ENCODE measurements at regions not wholly inside any gene's neighbourhood (a gene's known extent, or its start where the extent isn't known, plus 50 kb on each side); places are given as distances from the start of the nearest gene placed in this dataset.
"Not testable (repeated sequence)": the region's sequence is repeated elsewhere in the genome, so short reads cannot be mapped to it uniquely, and the experiment has no call there.

GRCh38 chr4:100026066-100026465 is 76.0 kb upstream of the H2AZ1 start:
- no peak for DNase-seq (ENCODE audit: low read depth)

GRCh38 chr4:100023800-100024199 is 73.7 kb upstream of the H2AZ1 start:
- no peak for DNase-seq (ENCODE audit: low read depth)

- no peak for DNase-seq (ENCODE audit: low read depth)
These were observed 72.7 kb upstream of the H2AZ1 start for GRCh38 chr4:100022792-100023222.

- no peak for DNase-seq (ENCODE audit: low read depth)
These were observed 69.7 kb upstream of the H2AZ1 start for GRCh38 chr4:100019821-100020220.

GRCh38 chr4:100017637-100018310 is 67.7 kb upstream of the H2AZ1 start:
- peak; percentile 33 for DNase-seq (ENCODE audit: low read depth)

- peak; percentile 54 for DNase-seq (ENCODE audit: low read depth)
These were observed 66.1 kb upstream of the H2AZ1 start for GRCh38 chr4:100016191-100016590.

GRCh38 chr4:100014616-100015015 is 64.5 kb upstream of the H2AZ1 start:
- peak; percentile 70 for DNase-seq (ENCODE audit: low read depth)

GRCh38 chr4:100009490-100009889 is 59.4 kb upstream of the H2AZ1 start:
- DNase-seq (ENCODE audit: low read depth), result peak; percentile 66

GRCh38 chr4:100008048-100008447 is 58.0 kb upstream of the H2AZ1 start:
- DNase-seq (ENCODE audit: low read depth), result peak; percentile 94

- not testable (repeated sequence) for DNase-seq (ENCODE audit: low read depth)
These were observed 56.1 kb upstream of the H2AZ1 start for GRCh38 chr4:100006161-100006560.
